ENCODE measurements at regions not wholly inside any gene's neighbourhood (a gene's known extent, or its start where the extent isn't known, plus 50 kb on each side); places are given as distances from the start of the nearest gene placed in this dataset.
A peak's percentile ranks its signal among the peaks of the same experiment; 100 is the strongest.

DNA sequence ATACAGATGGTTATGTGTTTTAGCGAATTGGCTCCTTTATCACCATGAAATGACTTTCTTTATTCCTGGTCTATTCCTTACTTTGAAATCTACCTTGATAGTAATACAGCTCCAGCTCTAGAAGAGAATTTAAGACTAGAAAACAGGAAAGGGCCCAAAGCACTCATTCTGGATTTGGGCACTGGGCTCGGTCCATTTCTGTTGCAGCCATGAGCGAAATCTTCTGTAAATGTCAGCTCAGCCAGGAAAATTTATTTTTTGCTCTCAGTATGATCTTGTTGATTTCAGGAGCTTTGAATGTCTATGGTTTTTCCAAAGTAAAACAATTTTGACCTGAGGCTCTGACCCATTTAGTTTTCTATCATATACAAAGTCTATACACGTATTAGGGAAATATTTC lies 104.1 kb downstream of the DIRAS2 start:
- DNase-seq = no peak

GRCh38 chr9:90539286-90539685 lies 103.3 kb downstream of the DIRAS2 start:
- DNase-seq = no peak

DNA sequence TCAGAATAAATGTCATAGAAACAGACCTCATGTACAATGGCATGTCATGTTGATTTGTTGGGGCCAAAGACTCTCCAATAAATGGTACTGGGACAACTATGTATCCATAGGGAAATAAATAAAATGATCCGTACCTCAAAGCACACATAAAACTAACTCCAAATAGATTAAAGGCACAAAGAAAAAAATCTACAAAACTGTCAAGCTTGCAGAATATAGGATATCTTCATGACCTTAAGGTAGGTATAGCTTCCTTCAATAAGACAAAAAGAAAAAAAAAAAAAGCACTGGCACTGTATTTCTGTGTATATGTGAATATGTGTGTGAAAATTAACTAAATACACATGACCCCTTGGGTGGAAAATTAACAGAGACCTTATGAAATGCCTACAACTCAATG lies 101.9 kb downstream of the DIRAS2 start:
- DNase-seq = no peak

GRCh38 chr9:90544488-90544887 lies 98.1 kb downstream of the DIRAS2 start:
- DNase-seq = no peak

DNA sequence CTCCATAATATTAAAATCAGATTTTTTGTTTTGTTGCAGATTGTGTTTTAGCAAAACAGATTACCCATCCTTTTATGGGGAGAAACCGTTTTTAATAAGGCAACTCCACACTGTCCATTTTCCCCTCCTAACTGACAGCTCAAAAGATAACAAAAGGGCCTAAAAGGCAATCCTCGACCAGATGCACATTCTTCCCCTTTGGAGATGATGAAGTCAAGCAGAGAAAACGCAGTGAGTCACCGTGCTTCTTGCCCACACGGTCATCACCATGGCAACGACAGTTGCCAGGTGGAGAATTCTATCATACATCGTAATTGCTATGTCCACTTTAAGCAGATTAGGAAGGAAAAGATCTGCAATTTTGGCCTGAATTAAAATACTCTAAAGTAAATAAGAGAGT lies 96.4 kb downstream of the DIRAS2 start:
- DNase-seq = peak; percentile 82

DNA sequence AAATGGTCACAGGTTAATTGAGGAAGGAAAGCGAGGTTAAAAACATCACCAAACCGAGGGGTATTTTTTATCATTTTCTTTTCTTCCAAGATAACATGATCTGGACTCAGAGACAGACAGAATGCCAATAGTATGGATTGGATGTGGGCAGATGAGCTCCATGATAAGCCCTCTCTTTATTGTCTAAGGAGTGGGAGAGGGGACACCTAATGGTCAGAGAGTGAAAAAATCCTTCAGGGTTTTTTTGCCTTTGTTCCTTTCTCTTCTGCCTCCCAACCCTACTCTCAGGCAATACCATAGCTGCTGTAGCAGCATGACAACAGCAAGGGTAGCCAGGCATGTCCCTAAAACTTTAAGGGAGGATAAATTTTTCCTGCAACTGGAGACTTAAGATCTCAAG lies 94.7 kb downstream of the DIRAS2 start:
- DNase-seq = no peak

- no peak for DNase-seq
Observed at GRCh38 chr9:90552317-90552716, 90.3 kb downstream of the DIRAS2 start.

- DNase-seq = no peak
Observed at GRCh38 chr9:90555351-90556057, 87.1 kb downstream of the DIRAS2 start.

GRCh38 chr9:90556897-90557675 lies 85.5 kb downstream of the DIRAS2 start:
- no peak for DNase-seq

- DNase-seq = no peak
Observed at GRCh38 chr9:90559075-90560073, 83.2 kb downstream of the DIRAS2 start.

Data from NCI-H2029 (cell line).